T-cell (primary cell): ENCODE measurements at regions not wholly inside any gene's neighbourhood (a gene's known extent, or its start where the extent isn't known, plus 50 kb on each side); places are given as distances from the start of the nearest gene placed in this dataset.
"Not testable (repeated sequence)": the region's sequence is repeated elsewhere in the genome, so short reads cannot be mapped to it uniquely, and the experiment has no call there.

Experiments used
- ATAC-seq, 4 experiments: fragments of 200-7000 bp in 3 of 4; fragments of 150-1000 bp in 1 of 4; cut with Tn5 transposase; replicated peaks in 1 of 4; 1 replicate in 3 of 4; 2 replicates in 1 of 4; pipeline ENCODE4 v1.10.0; 2021; ENCODE audit warnings: moderate library complexity in 3 of 4, mild to moderate bottlenecking in 2 of 4, moderate number of reproducible peaks in 1 of 4
- CTCF ChIA-PET, 2 donors: fragments of 300-600 bp; sonication (Branson Sonifier 250); formaldehyde crosslinking; loops; one replicate each; lab custom pipeline; 2022; ENCODE audit warnings: antibody characterized with exemption in 2 of 2; lab: Charles Lee
- POLR2A ChIA-PET, 2 donors: fragments of 300-600 bp; sonication (Branson Sonifier 250); formaldehyde crosslinking; loops; one replicate each; lab custom pipeline; 2022; ENCODE audit warnings: antibody characterized with exemption in 2 of 2; lab: Charles Lee
- DNase-seq, 35 experiments: peaks; one replicate each; pipeline versions ENCODE4 v3.0.0 to v3.0.0-alpha.2; 2013 to 2023
- H3K27ac ChIP-seq: one replicate; pipeline ENCODE4 v1.5.1; 2013; ENCODE audit warnings: low read length
- H3K27me3 ChIP-seq, 2 experiments: replicated peaks in 1 of 2; 1 replicate in 1 of 2; 2 replicates in 1 of 2; pipeline versions ENCODE4 v1.6.1 to v1.7.0; 2013; ENCODE audit warnings: low read length in 1 of 2, mixed read lengths in 1 of 2; ENCODE audit not compliant: control insufficient read depth in 2 of 2, insufficient read depth in 2 of 2; ENCODE audit errors: extremely low read depth in 1 of 2
- H3K36me3 ChIP-seq, 2 donors: 1 replicate in 1 of 2; 2 replicates in 1 of 2; pipeline versions ENCODE4 v1.6.1 to v1.7.0; 2013; ENCODE audit warnings: low read length in 1 of 2; ENCODE audit not compliant: control insufficient read depth in 2 of 2, insufficient read depth in 1 of 2; ENCODE audit errors: extremely low read depth in 1 of 2
- H3K4me1 ChIP-seq, 2 experiments: 1 replicate in 1 of 2; 2 replicates in 1 of 2; pipeline versions ENCODE4 v1.6.1 to v1.7.0; 2013; ENCODE audit warnings: low read length in 2 of 2, mixed read lengths in 1 of 2; ENCODE audit not compliant: insufficient read depth in 2 of 2, control insufficient read depth in 1 of 2; ENCODE audit errors: extremely low read depth in 1 of 2
- H3K4me3 ChIP-seq, 2 donors: 1 replicate in 1 of 2; 2 replicates in 1 of 2; pipeline versions ENCODE4 v1.5.1 to v1.7.0; 2013; ENCODE audit warnings: mild to moderate bottlenecking in 2 of 2, low read length in 1 of 2, moderate library complexity in 1 of 2; ENCODE audit not compliant: control insufficient read depth in 1 of 2; ENCODE audit errors: extremely low read depth in 1 of 2
- H3K9me3 ChIP-seq: 2 replicates; pipeline ENCODE4 v1.7.0; 2013
- H3K27ac Mint-ChIP-seq, 2 donors: one replicate each; pipeline ENCODE4 v1.8.0; 2020 to 2021; ENCODE audit warnings: mild to moderate bottlenecking in 2 of 2, mixed read lengths in 2 of 2
- H3K27me3 Mint-ChIP-seq, 2 donors: one replicate each; pipeline ENCODE4 v1.8.0; 2021 to 2022; ENCODE audit warnings: mixed read lengths in 2 of 2
- H3K36me3 Mint-ChIP-seq: one replicate; pipeline ENCODE4 v1.8.0; 2021; ENCODE audit warnings: mixed read lengths
- H3K4me1 Mint-ChIP-seq, 3 donors: one replicate each; pipeline ENCODE4 v1.8.0; 2020 to 2022; ENCODE audit warnings: mixed read lengths in 3 of 3, mild to moderate bottlenecking in 1 of 3
- H3K4me3 Mint-ChIP-seq, 3 donors: one replicate each; pipeline ENCODE4 v1.8.0; 2020 to 2022; ENCODE audit warnings: mild to moderate bottlenecking in 3 of 3, mixed read lengths in 3 of 3, moderate library complexity in 3 of 3
- H3K9me3 Mint-ChIP-seq, 3 donors: one replicate each; pipeline ENCODE4 v1.8.0; 2020 to 2022; ENCODE audit warnings: mixed read lengths in 3 of 3
- WGBS: methylation state at CpG from one replicate; pipeline ENCODE4 v1.1.5; 2013; ENCODE audit warnings: missing lambda C conversion rate; ENCODE audit not compliant: insufficient coverage; 5-methylcytosine and 5-hydroxymethylcytosine counted together

DNA sequence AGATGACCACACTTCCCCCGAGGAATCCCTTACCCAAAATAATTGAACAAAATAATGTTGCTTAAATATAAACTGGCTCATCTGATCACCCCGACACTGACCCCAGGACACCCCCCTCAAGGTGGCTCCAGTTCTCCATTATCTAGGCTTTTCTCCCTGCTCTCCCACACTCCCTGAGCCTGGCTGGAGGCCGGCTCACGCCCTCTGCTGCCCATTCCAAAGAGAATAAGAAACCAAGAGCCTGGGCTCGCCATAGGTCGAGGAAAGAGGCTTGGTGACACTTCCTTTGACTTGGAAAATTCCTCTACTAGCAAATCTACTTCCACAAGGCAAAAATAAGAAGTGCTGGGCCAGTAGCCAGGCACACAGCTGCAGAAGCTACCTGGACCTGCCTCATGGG, 63.3 kb upstream of the OR4C13 start:
- CTCF ChIA-PET: interaction anchor here in 1 of 2 donors (0.6 kb wide), 1 partner anchor 289 kb away, joined by 3 read pairs; no protein-coding TSS in a partner anchor
- 51% methylated on average over 3 of the region's 6 CpGs for WGBS

DNA sequence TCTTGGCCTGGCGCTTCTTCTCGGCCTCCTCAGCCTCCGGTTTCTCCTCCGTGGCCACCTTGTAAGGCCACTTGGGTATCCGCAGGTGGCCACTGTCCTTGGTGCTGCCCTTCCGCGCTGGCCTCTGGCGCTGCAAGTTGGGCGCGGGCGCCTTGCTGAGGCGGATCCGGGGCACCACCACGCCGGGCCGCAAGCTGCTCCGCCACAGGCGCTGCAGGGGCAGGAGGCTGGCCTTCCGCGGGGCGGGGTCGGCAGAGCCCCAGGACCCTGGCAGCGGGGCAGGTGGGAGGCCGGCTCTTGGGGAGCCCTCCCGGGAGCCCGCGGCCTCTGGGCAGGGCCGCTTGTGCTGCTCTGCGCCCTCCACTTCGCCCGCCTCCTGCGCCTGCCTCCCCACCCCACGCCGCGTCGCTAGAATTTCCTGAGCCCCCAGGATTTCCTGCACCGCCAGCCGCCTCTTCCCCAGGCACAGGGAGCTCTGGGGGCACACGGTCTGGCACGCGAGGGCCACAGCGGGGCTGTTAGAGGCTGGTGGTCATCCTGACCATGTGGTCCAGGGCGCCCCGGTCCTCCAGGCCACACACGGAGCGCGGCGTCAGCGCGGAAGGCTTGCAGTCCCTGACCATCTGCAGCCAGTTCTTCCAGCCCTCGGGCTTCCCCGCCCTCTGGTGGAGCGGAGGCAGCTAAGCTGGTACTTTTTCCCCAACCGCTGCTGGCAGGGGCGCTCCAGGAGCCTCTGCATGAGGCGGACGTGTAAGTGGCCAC, 60.1 kb upstream of the OR4C13 start:
- DNase-seq, H3K36me3 ChIP-seq, CTCF ChIA-PET, H3K27ac Mint-ChIP-seq, H3K36me3 Mint-ChIP-seq, H3K4me1 ChIP-seq, H3K4me3 Mint-ChIP-seq, H3K9me3 ChIP-seq, H3K27ac ChIP-seq, ATAC-seq, H3K4me3 ChIP-seq, H3K27me3 Mint-ChIP-seq, POLR2A ChIA-PET, H3K27me3 ChIP-seq, H3K4me1 Mint-ChIP-seq: not testable (repeated sequence)
- WGBS: 50% methylated on average over 55 of the region's 57 CpGs
- H3K9me3 Mint-ChIP-seq: peaks cover 5 to 19% (median 18%) of the 10 kb centered on the region in 3 donors

More for the DNA sequence above, 63.3 kb upstream of the OR4C13 start:
- H3K27me3 Mint-ChIP-seq, H3K27ac ChIP-seq, H3K27ac Mint-ChIP-seq, H3K4me1 Mint-ChIP-seq, H3K36me3 ChIP-seq, ATAC-seq, H3K4me1 ChIP-seq, H3K4me3 ChIP-seq, H3K9me3 ChIP-seq, H3K36me3 Mint-ChIP-seq, POLR2A ChIA-PET, H3K9me3 Mint-ChIP-seq, H3K27me3 ChIP-seq, DNase-seq, H3K4me3 Mint-ChIP-seq: not testable (repeated sequence)

- ATAC-seq, H3K4me1 ChIP-seq, POLR2A ChIA-PET, H3K9me3 ChIP-seq, H3K36me3 ChIP-seq, H3K27me3 Mint-ChIP-seq, H3K4me3 ChIP-seq, H3K4me1 Mint-ChIP-seq, H3K27me3 ChIP-seq, H3K36me3 Mint-ChIP-seq, CTCF ChIA-PET, H3K27ac ChIP-seq, H3K4me3 Mint-ChIP-seq, DNase-seq, H3K27ac Mint-ChIP-seq: not testable (repeated sequence)
- 100% methylated on average over 2 of the region's 29 CpGs for WGBS
- peaks cover 15 to 29% (median 22%) of the 10 kb centered on the region in 3 donors for H3K9me3 Mint-ChIP-seq
Observed at GRCh38 chr11:49893442-49893841, 58.7 kb upstream of the OR4C13 start.
